Neutrophil (primary cell): ENCODE measurements at regions not wholly inside any gene's neighbourhood (a gene's known extent, or its start where the extent isn't known, plus 50 kb on each side); places are given as distances from the start of the nearest gene placed in this dataset.

Source experiments
- H3K27ac ChIP-seq: fragments of 200-600 bp; sonication (generic); 2 replicates; pipeline ENCODE4 v1.5.1; 2016; ENCODE audit warnings: mild to moderate bottlenecking, moderate library complexity
- H3K27me3 ChIP-seq: fragments of 200-600 bp; sonication (generic); 2 replicates; pipeline ENCODE4 v1.6.0; 2016; ENCODE audit warnings: mild to moderate bottlenecking
- H3K36me3 ChIP-seq: fragments of 200-600 bp; sonication (generic); 2 replicates; pipeline ENCODE4 v1.5.1; 2017
- H3K4me1 ChIP-seq, 2 experiments: fragments of 200-600 bp in 1 of 2; sonication (generic) in 1 of 2; 1 replicate in 1 of 2; 2 replicates in 1 of 2; pipeline versions ENCODE4 v1.5.1 to v1.6.1; 2013 to 2016; ENCODE audit warnings: low read depth in 1 of 2, low read length in 1 of 2, mild to moderate bottlenecking in 1 of 2, moderate library complexity in 1 of 2; ENCODE audit not compliant: control insufficient read depth in 1 of 2, insufficient read depth in 1 of 2
- H3K4me3 ChIP-seq, 2 experiments: fragments of 200-600 bp in 1 of 2; sonication (generic) in 1 of 2; 1 replicate in 1 of 2; 2 replicates in 1 of 2; pipeline ENCODE4 v1.5.1; 2013 to 2016; ENCODE audit warnings: low read depth in 1 of 2, low read length in 1 of 2, mild to moderate bottlenecking in 1 of 2, moderate library complexity in 1 of 2
- H3K9me3 ChIP-seq: fragments of 200-600 bp; sonication (generic); 2 replicates; pipeline ENCODE4 v1.5.1; 2016
- CTCF ChIP-seq: fragments of 200-600 bp; sonication (generic); IDR thresholded peaks from 2 replicates; pipeline ENCODE4 v1.5.1; 2016; ENCODE audit warnings: antibody characterized with exemption

DNA sequence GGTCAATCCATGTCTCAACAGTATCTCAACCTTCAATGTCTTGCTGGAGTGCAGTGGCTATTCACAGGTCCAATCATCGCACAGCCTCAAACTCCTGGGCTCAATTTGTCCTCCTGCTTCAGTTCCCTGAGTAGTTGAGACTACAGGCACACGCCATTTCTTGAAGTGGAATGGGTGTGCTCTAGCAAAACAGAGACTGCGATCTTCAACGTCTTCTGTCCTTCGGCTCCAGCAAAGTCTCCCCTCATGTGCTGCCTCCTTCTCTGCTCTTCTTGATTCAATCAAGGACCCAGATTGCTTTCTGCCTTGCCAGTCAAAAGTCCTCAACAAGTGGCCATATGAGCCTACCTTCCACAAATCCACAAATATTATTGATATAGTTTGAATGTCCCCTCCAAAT is 466.7 kb upstream of the MIR17HG start:
- Histone ChIP-seq H3K27ac (no peak overlapping the region), H3K4me1 (no peaks in the 10 kb centered on the region), H3K9me3 (no peaks in the 10 kb centered on the region), H3K4me3 (no peak overlapping the region), H3K27me3 (no peaks in the 10 kb centered on the region), H3K36me3 (no peaks in the 10 kb centered on the region)
- no peak for TF ChIP-seq CTCF

GRCh38 chr13:90882551-90882950 is 464.9 kb upstream of the MIR17HG start:
- H3K9me3 ChIP-seq = no peaks in the 10 kb centered on the region
- no peaks in the 10 kb centered on the region for H3K36me3 ChIP-seq
- no peak overlapping the region for H3K27ac ChIP-seq
- H3K4me1 ChIP-seq = no peaks in the 10 kb centered on the region
- no peak for TF ChIP-seq CTCF
- H3K27me3 ChIP-seq = no peaks in the 10 kb centered on the region
- H3K4me3 ChIP-seq = no peak overlapping the region

- Histone ChIP-seq H3K27me3 (no peaks in the 10 kb centered on the region), H3K4me3 (no peak overlapping the region), H3K9me3 (no peaks in the 10 kb centered on the region), H3K4me1 (no peaks in the 10 kb centered on the region), H3K36me3 (no peaks in the 10 kb centered on the region), H3K27ac (no peak overlapping the region)
- no peak for TF ChIP-seq CTCF
Observed at GRCh38 chr13:90883592-90883991, 463.9 kb upstream of the MIR17HG start.

- Histone ChIP-seq H3K27ac (no peak overlapping the region), H3K4me1 (no peaks in the 10 kb centered on the region), H3K27me3 (no peaks in the 10 kb centered on the region), H3K4me3 (no peak overlapping the region), H3K36me3 (no peaks in the 10 kb centered on the region), H3K9me3 (no peaks in the 10 kb centered on the region)
- no peak for TF ChIP-seq CTCF
Observed at GRCh38 chr13:90884066-90884465, 463.4 kb upstream of the MIR17HG start.

- Histone ChIP-seq H3K9me3 (no peaks in the 10 kb centered on the region), H3K27me3 (no peaks in the 10 kb centered on the region), H3K36me3 (no peaks in the 10 kb centered on the region), H3K27ac (no peak overlapping the region), H3K4me1 (no peaks in the 10 kb centered on the region), H3K4me3 (no peak overlapping the region)
- TF ChIP-seq CTCF = no peak
Observed at GRCh38 chr13:90889906-90890834, 457.3 kb upstream of the MIR17HG start.
